Astrocyte (in vitro differentiated cells and primary cell): ENCODE measurements at regions not wholly inside any gene's neighbourhood (a gene's known extent, or its start where the extent isn't known, plus 50 kb on each side); places are given as distances from the start of the nearest gene placed in this dataset.

ENCODE experiments used
- DNase-seq: peaks from one replicate; pipeline ENCODE4 v3.0.0-alpha.2; 2010; ENCODE audit warnings: low read depth
- FAIRE-seq: peaks from 2 replicates; lab custom pipeline; 2011; peaks lifted over from hg19 to GRCh38; lab: Jason Lieb, UNC
- H2AFZ ChIP-seq: 2 replicates; pipeline ENCODE4 v1.6.0; 2012; ENCODE audit warnings: low read depth, low read length, inconsistent platforms
- H3K27ac ChIP-seq: 2 replicates; pipeline ENCODE4 v1.5.1; 2011; ENCODE audit warnings: low read depth, low read length, inconsistent platforms
- H3K27me3 ChIP-seq: 2 replicates; pipeline ENCODE4 v1.6.0; 2011; ENCODE audit warnings: low read length, inconsistent platforms; ENCODE audit not compliant: insufficient read depth
- H3K36me3 ChIP-seq: 2 replicates; pipeline ENCODE4 v1.5.1; 2011; ENCODE audit warnings: low read length, inconsistent platforms; ENCODE audit not compliant: insufficient read depth
- H3K4me1 ChIP-seq: 2 replicates; pipeline ENCODE4 v1.5.1; 2011; ENCODE audit warnings: low read length, inconsistent platforms; ENCODE audit not compliant: insufficient read depth
- H3K4me2 ChIP-seq: 2 replicates; pipeline ENCODE4 v1.6.0; 2012; ENCODE audit warnings: low read length, inconsistent platforms
- H3K4me3 ChIP-seq: 2 replicates; pipeline ENCODE4 v1.5.1; 2011; ENCODE audit warnings: low read depth, mild to moderate bottlenecking, low read length, inconsistent platforms; ENCODE audit not compliant: insufficient read depth
- H3K79me2 ChIP-seq: 2 replicates; pipeline ENCODE4 v1.6.0; 2012; ENCODE audit warnings: mild to moderate bottlenecking, low read length, inconsistent platforms; ENCODE audit not compliant: insufficient read depth
- H3K9ac ChIP-seq: 2 replicates; pipeline ENCODE4 v1.6.0; 2012; ENCODE audit warnings: mild to moderate bottlenecking, low read length, inconsistent platforms
- H3K9me3 ChIP-seq: 2 replicates; pipeline ENCODE4 v1.5.1; 2012; ENCODE audit warnings: low read depth, mild to moderate bottlenecking, low read length, inconsistent platforms; ENCODE audit not compliant: insufficient read depth
- H4K20me1 ChIP-seq: 2 replicates; pipeline ENCODE4 v1.6.0; 2012; ENCODE audit warnings: low read length, inconsistent platforms; ENCODE audit not compliant: insufficient read depth
- H3K27ac Mint-ChIP-seq: one replicate; pipeline ENCODE4 v1.8.0; 2021; ENCODE audit warnings: mild to moderate bottlenecking, mixed read lengths; ENCODE audit not compliant: unreplicated experiment
- H3K27me3 Mint-ChIP-seq: one replicate; pipeline ENCODE4 v1.8.0; 2021; ENCODE audit warnings: low read depth, mixed read lengths; ENCODE audit not compliant: unreplicated experiment
- H3K36me3 Mint-ChIP-seq: one replicate; pipeline ENCODE4 v1.8.0; 2021; ENCODE audit warnings: low read depth, mixed read lengths; ENCODE audit not compliant: unreplicated experiment
- H3K4me1 Mint-ChIP-seq: one replicate; pipeline ENCODE4 v1.8.0; 2021; ENCODE audit warnings: low read depth, mixed read lengths; ENCODE audit not compliant: unreplicated experiment
- H3K4me3 Mint-ChIP-seq: one replicate; pipeline ENCODE4 v1.8.0; 2021; ENCODE audit warnings: mild to moderate bottlenecking, moderate library complexity, mixed read lengths; ENCODE audit not compliant: unreplicated experiment
- H3K9me3 Mint-ChIP-seq: one replicate; pipeline ENCODE4 v1.8.0; 2021; ENCODE audit warnings: mild to moderate bottlenecking, mixed read lengths; ENCODE audit not compliant: unreplicated experiment
- EZH2 ChIP-seq: IDR thresholded peaks from 2 replicates; pipeline ENCODE4 v1.6.1; 2012; ENCODE audit warnings: mild to moderate bottlenecking, low read length, inconsistent platforms; ENCODE audit not compliant: insufficient read depth
- TF ChIP-seq, protein P1 (sequence below): IDR thresholded peaks from 2 replicates; pipeline ENCODE4 v1.5.1; 2011; ENCODE audit warnings: low read depth, mild to moderate bottlenecking, inconsistent platforms, low read length, moderate library complexity; ENCODE audit not compliant: insufficient read depth

DNA sequence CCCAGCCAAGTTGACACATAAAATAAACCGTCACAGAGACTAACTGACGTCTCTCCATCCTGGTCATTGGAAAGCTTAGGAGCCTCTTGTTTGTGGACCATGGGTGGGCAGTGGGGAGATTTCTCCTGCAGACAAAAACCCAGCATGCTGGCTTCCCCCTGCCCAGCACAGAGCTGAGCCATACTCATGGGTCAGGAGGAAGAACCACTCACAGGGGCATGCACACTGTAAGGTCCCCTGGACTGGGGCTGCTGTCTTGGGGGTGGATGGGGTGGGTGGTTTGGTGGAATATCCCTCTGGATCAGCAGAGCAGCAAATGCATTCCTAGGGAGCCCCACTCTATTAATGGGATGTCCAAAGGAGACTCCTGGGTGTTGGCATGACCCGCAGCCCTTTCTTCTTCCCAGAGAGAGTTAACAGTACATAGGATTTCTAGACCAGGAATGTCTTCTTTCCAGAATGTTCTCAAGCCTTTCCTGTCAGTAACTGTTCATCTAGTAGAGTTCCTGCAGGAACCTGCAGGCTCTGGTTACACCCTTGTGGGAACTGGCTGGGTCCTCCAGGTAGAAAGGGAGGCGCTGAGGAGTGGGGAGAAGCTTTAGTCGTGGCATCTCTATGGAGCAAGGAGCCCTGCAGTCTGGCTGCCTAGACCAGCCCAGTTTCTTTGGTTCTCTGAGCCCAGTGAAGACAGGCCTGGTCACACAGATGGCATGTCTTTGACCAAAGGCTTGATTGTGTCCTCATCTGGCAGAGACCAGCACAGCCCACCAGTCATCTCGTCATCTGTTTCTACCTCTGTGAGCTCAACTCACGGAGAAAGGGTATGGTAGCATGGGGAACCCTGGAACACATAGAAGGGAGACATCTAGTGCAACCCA is 73.4 kb upstream of the PRR23C start:
- Histone ChIP-seq H3K4me3 (no peak overlapping the region), H4K20me1 (no peaks in the 10 kb centered on the region), H3K4me1 (peaks cover 16% of the 10 kb centered on the region), H3K9ac (no peak overlapping the region), H3K36me3 (no peaks in the 10 kb centered on the region), H2AFZ (no peak overlapping the region), H3K27ac (no peak overlapping the region), H3K27me3 (no peaks in the 10 kb centered on the region), H3K4me2 (no peak overlapping the region), H3K79me2 (no peaks in the 10 kb centered on the region), H3K9me3 (no peaks in the 10 kb centered on the region)
- Mint-ChIP-seq H3K4me3 (no peak overlapping the region), H3K9me3 (no peaks in the 10 kb centered on the region), H3K4me1 (peaks cover 30% of the 10 kb centered on the region), H3K36me3 (no peaks in the 10 kb centered on the region), H3K27ac (no peak overlapping the region), H3K27me3 (peaks cover 7% of the 10 kb centered on the region)
- FAIRE-seq: no peak
- DNase-seq: no peak
- TF ChIP-seq, protein P1, sequence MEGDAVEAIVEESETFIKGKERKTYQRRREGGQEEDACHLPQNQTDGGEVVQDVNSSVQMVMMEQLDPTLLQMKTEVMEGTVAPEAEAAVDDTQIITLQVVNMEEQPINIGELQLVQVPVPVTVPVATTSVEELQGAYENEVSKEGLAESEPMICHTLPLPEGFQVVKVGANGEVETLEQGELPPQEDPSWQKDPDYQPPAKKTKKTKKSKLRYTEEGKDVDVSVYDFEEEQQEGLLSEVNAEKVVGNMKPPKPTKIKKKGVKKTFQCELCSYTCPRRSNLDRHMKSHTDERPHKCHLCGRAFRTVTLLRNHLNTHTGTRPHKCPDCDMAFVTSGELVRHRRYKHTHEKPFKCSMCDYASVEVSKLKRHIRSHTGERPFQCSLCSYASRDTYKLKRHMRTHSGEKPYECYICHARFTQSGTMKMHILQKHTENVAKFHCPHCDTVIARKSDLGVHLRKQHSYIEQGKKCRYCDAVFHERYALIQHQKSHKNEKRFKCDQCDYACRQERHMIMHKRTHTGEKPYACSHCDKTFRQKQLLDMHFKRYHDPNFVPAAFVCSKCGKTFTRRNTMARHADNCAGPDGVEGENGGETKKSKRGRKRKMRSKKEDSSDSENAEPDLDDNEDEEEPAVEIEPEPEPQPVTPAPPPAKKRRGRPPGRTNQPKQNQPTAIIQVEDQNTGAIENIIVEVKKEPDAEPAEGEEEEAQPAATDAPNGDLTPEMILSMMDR: no peak
- no peak for TF ChIP-seq EZH2

DNA sequence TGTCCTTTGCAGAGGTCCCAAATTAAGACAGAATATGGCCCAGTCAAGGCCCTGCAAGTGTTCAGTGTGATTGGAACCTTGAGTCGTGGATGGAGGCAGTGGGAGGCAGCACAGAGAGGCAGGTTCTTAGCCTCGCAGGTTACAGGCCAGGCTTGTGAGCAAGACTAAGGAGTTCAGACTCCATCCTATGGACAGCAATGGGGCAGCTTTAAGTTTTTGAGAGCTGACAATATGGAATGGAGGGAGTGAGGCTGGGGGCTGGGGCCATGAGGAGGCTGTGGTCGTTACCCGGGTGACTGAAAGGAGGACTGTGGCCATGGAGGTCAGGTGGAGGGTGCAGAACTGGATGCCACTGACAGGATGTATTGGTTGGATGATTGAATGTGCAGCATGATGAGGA is 74.1 kb upstream of the PRR23C start:
- H3K27me3 Mint-ChIP-seq: peaks cover 3% of the 10 kb centered on the region
- H3K4me1 ChIP-seq: peaks cover 16% of the 10 kb centered on the region
- H3K4me1 Mint-ChIP-seq: peaks cover 30% of the 10 kb centered on the region
- H3K27me3 ChIP-seq: no peaks in the 10 kb centered on the region
- H3K9ac ChIP-seq: no peak overlapping the region
- no peaks in the 10 kb centered on the region for H3K36me3 ChIP-seq
- no peak overlapping the region for H3K27ac Mint-ChIP-seq
- no peak for DNase-seq
- H4K20me1 ChIP-seq: no peaks in the 10 kb centered on the region
- no peak overlapping the region for H3K4me3 Mint-ChIP-seq
- no peak overlapping the region for H3K4me3 ChIP-seq
- H3K9me3 ChIP-seq: no peaks in the 10 kb centered on the region
- H2AFZ ChIP-seq: no peak overlapping the region
- FAIRE-seq: no peak
- no peaks in the 10 kb centered on the region for H3K36me3 Mint-ChIP-seq
- no peaks in the 10 kb centered on the region for H3K9me3 Mint-ChIP-seq
- H3K79me2 ChIP-seq: no peaks in the 10 kb centered on the region
- H3K27ac ChIP-seq: no peak overlapping the region
- H3K4me2 ChIP-seq: no peak overlapping the region
- TF ChIP-seq EZH2: no peak
- TF ChIP-seq, protein P1: no peak
